Kidney epithelial cell (primary cell): ENCODE measurements at regions not wholly inside any gene's neighbourhood (a gene's known extent, or its start where the extent isn't known, plus 50 kb on each side); places are given as distances from the start of the nearest gene placed in this dataset.

Experiments used
- DNase-seq: peaks from one replicate; pipeline ENCODE4 v3.0.0-alpha.2; 2010; ENCODE audit warnings: low read depth
- H3K27me3 ChIP-seq: 2 replicates; pipeline ENCODE4 v1.6.0; 2011; ENCODE audit warnings: low read length; ENCODE audit not compliant: control insufficient read depth, insufficient read depth
- H3K36me3 ChIP-seq: 2 replicates; pipeline ENCODE4 v1.5.1; 2011; ENCODE audit warnings: low read length; ENCODE audit not compliant: control insufficient read depth, insufficient read depth
- H3K4me3 ChIP-seq: 2 replicates; pipeline ENCODE4 v1.5.1; 2011; ENCODE audit warnings: low read depth, mild to moderate bottlenecking, control low read depth, low read length
- CTCF ChIP-seq: IDR thresholded peaks from 2 replicates; pipeline ENCODE4 v1.5.1; 2011; ENCODE audit warnings: mild to moderate bottlenecking, moderate library complexity, low read length, control low read depth, inconsistent platforms; ENCODE audit not compliant: insufficient read depth, poor library complexity, severe bottlenecking

- no peak for TF ChIP-seq CTCF
- Histone ChIP-seq H3K27me3 (no peaks in the 10 kb centered on the region), H3K36me3 (no peaks in the 10 kb centered on the region), H3K4me3 (no peak overlapping the region)
- no peak for DNase-seq
These were observed 174.9 kb downstream of the ETS2 start for GRCh38 chr21:38980416-38981313.

GRCh38 chr21:38979271-38980121, 173.8 kb downstream of the ETS2 start:
- no peak for TF ChIP-seq CTCF
- no peaks in the 10 kb centered on the region for H3K36me3 ChIP-seq
- no peak overlapping the region for H3K4me3 ChIP-seq
- H3K27me3 ChIP-seq = no peaks in the 10 kb centered on the region
- no peak for DNase-seq

- no peak for DNase-seq
- TF ChIP-seq CTCF = no peak
- H3K36me3 ChIP-seq = no peaks in the 10 kb centered on the region
- H3K4me3 ChIP-seq = no peak overlapping the region
- no peaks in the 10 kb centered on the region for H3K27me3 ChIP-seq
These were observed 171.2 kb downstream of the ETS2 start for GRCh38 chr21:38976900-38977299.

- Histone ChIP-seq H3K36me3 (no peaks in the 10 kb centered on the region), H3K27me3 (no peaks in the 10 kb centered on the region), H3K4me3 (no peak overlapping the region)
- DNase-seq = no peak
- TF ChIP-seq CTCF = no peak
These were observed 167.8 kb downstream of the ETS2 start for GRCh38 chr21:38973552-38973951.

- DNase-seq = no peak
- no peak for TF ChIP-seq CTCF
- Histone ChIP-seq H3K4me3 (no peak overlapping the region), H3K36me3 (no peaks in the 10 kb centered on the region), H3K27me3 (no peaks in the 10 kb centered on the region)
These were observed 166.3 kb downstream of the ETS2 start for GRCh38 chr21:38972078-38972477.
